IMR-90 (cell line): ENCODE measurements at regions not wholly inside any gene's neighbourhood (a gene's known extent, or its start where the extent isn't known, plus 50 kb on each side); places are given as distances from the start of the nearest gene placed in this dataset.

Experiments used
- ATAC-seq: fragments of 200-7000 bp; cut with Tn5 transposase; 2 replicates; pipeline ENCODE4 v1.9.1; 2020; ENCODE audit warnings: low read depth, mild to moderate bottlenecking, moderate library complexity
- BruUV-seq: library from RNA; stranded (reverse); fragments of 400-500 nt; replicated peaks from 2 replicates; lab custom pipeline; 2021; lab: Mats Ljungman, UMichigan
- CTCF ChIA-PET: fragments of 300-600 bp; formaldehyde crosslinking; extraction: SDS; loops from one replicate; lab custom pipeline; 2021; ENCODE audit warnings: antibody characterized with exemption; lab: Yijun Ruan, JAX
- POLR2A ChIA-PET: fragments of 300-600 bp; sonication (Branson Sonifier 250); formaldehyde crosslinking; loops from one replicate; lab custom pipeline; 2022; ENCODE audit warnings: antibody characterized with exemption; ENCODE audit not compliant: unreplicated experiment; lab: Charles Lee
- DNase-seq: peaks from one replicate; pipeline ENCODE4 v3.0.0; 2013
- H2AFZ ChIP-seq: replicated peaks from 2 replicates; pipeline ENCODE3; 2013; ENCODE audit warnings: low read length, mild to moderate bottlenecking; ENCODE audit not compliant: poor library complexity
- H2AK5ac ChIP-seq: 2 replicates; pipeline ENCODE4 v1.6.1; 2013; ENCODE audit warnings: low read depth, low read length, inconsistent platforms
- H2AK9ac ChIP-seq: replicated peaks from 2 replicates; pipeline ENCODE3; 2013; ENCODE audit warnings: mild to moderate bottlenecking, low read depth, low read length, moderate library complexity; ENCODE audit not compliant: poor library complexity
- H2BK120ac ChIP-seq: 2 replicates; pipeline ENCODE4 v1.6.1; 2013; ENCODE audit warnings: low read depth, low read length, inconsistent platforms
- H2BK15ac ChIP-seq: 3 replicates; pipeline ENCODE4 v1.6.1; 2013; ENCODE audit warnings: low read depth, low read length, inconsistent platforms
- H2BK20ac ChIP-seq: 2 replicates; pipeline ENCODE4 v1.6.1; 2013; ENCODE audit warnings: low read depth, mild to moderate bottlenecking, inconsistent platforms, low read length, moderate library complexity
- H2BK5ac ChIP-seq: 2 replicates; pipeline ENCODE4 v1.6.1; 2013; ENCODE audit warnings: mild to moderate bottlenecking, low read depth, low read length, inconsistent platforms; ENCODE audit not compliant: poor library complexity, severe bottlenecking
- H3K14ac ChIP-seq: replicated peaks from 2 replicates; pipeline ENCODE4 v1.6.1; 2013; ENCODE audit warnings: low read depth, low read length, inconsistent platforms
- H3K18ac ChIP-seq: 2 replicates; pipeline ENCODE4 v1.6.1; 2013; ENCODE audit warnings: low read depth, low read length, control low read depth
- H3K23ac ChIP-seq: 2 replicates; pipeline ENCODE4 v1.6.1; 2013; ENCODE audit warnings: low read depth, low read length, inconsistent platforms
- H3K27ac ChIP-seq: 2 replicates; pipeline ENCODE4 v1.5.1; 2013; ENCODE audit warnings: mild to moderate bottlenecking, control low read depth, low read length; ENCODE audit not compliant: insufficient read depth
- H3K27me3 ChIP-seq: 2 replicates; pipeline ENCODE4 v1.6.1; 2013; ENCODE audit warnings: low read length; ENCODE audit not compliant: control insufficient read depth, insufficient read depth
- H3K36me3 ChIP-seq: 2 replicates; pipeline ENCODE4 v1.6.1; 2013; ENCODE audit warnings: low read length, mixed read lengths; ENCODE audit not compliant: control insufficient read depth, insufficient read depth
- H3K4ac ChIP-seq: 2 replicates; pipeline ENCODE4 v1.6.1; 2013; ENCODE audit warnings: low read depth, low read length, inconsistent platforms
- H3K4me1 ChIP-seq: 2 replicates; pipeline ENCODE4 v1.6.1; 2013; ENCODE audit warnings: low read length, mixed read lengths; ENCODE audit not compliant: control insufficient read depth, insufficient read depth
- H3K4me2 ChIP-seq: 2 replicates; pipeline ENCODE4 v1.6.1; 2013; ENCODE audit warnings: low read depth, mild to moderate bottlenecking, control low read depth, low read length, moderate library complexity
- H3K4me3 ChIP-seq: 2 replicates; pipeline ENCODE4 v1.5.1; 2013; ENCODE audit warnings: low read depth, mild to moderate bottlenecking, control low read depth, low read length, moderate library complexity; ENCODE audit not compliant: insufficient read depth
- H3K56ac ChIP-seq: 2 replicates; pipeline ENCODE4 v1.6.1; 2013; ENCODE audit warnings: low read length, inconsistent platforms; ENCODE audit not compliant: insufficient read depth; ENCODE audit errors: extremely low read depth
- H3K79me1 ChIP-seq, 2 experiments: 2 replicates each; pipeline ENCODE4 v1.6.1; 2013; ENCODE audit warnings: low read length in 2 of 2, inconsistent platforms in 1 of 2, low read depth in 1 of 2
- H3K9ac ChIP-seq: 2 replicates; pipeline ENCODE4 v1.6.1; 2013; ENCODE audit warnings: low read depth, low read length, control low read depth
- H3K9me1 ChIP-seq: 2 replicates; pipeline ENCODE4 v1.6.1; 2013; ENCODE audit warnings: low read length, inconsistent platforms; ENCODE audit not compliant: insufficient read depth
- H3K9me3 ChIP-seq: 2 replicates; pipeline ENCODE4 v1.6.1; 2013; ENCODE audit warnings: low read length; ENCODE audit not compliant: control insufficient read depth, insufficient read depth
- H4K20me1 ChIP-seq: 2 replicates; pipeline ENCODE4 v1.6.1; 2013; ENCODE audit warnings: low read length, inconsistent platforms; ENCODE audit not compliant: insufficient read depth
- H4K5ac ChIP-seq: 2 replicates; pipeline ENCODE4 v1.6.1; 2013; ENCODE audit warnings: mild to moderate bottlenecking, low read depth, low read length, control low read depth
- H4K8ac ChIP-seq, 2 experiments: 2 replicates each; pipeline ENCODE4 v1.6.1; 2013; ENCODE audit warnings: low read depth in 2 of 2, low read length in 2 of 2, control low read depth in 1 of 2, inconsistent platforms in 1 of 2
- H4K91ac ChIP-seq: 2 replicates; pipeline ENCODE4 v1.6.1; 2013; ENCODE audit warnings: low read depth, low read length, inconsistent platforms; ENCODE audit not compliant: insufficient read depth
- BHLHE40 ChIP-seq: fragments of 150-350 bp; IDR thresholded peaks from 2 replicates; pipeline ENCODE4 v1.6.1; 2016; ENCODE audit warnings: mild to moderate bottlenecking, low read depth, low read length
- CEBPB ChIP-seq: IDR thresholded peaks from 2 replicates; pipeline ENCODE4 v1.6.1; 2012; ENCODE audit warnings: low read depth, low read length, improper control_type of control experiment
- CHD1 ChIP-seq: IDR thresholded peaks from 2 replicates; pipeline ENCODE4 v1.6.1; 2012; ENCODE audit warnings: low read depth, low read length, improper control_type of control experiment
- MAFK ChIP-seq: IDR thresholded peaks from 2 replicates; pipeline ENCODE4 v1.6.1; 2012; ENCODE audit warnings: low read depth, low read length, improper control_type of control experiment
- MAZ ChIP-seq: IDR thresholded peaks from 2 replicates; pipeline ENCODE4 v1.6.1; 2012; ENCODE audit warnings: low read depth, mild to moderate bottlenecking, low read length, improper control_type of control experiment, moderate library complexity, borderline replicate concordance
- MXI1 ChIP-seq: IDR thresholded peaks from 2 replicates; pipeline ENCODE4 v1.6.1; 2012; ENCODE audit warnings: low read depth, mild to moderate bottlenecking, low read length, moderate library complexity, borderline replicate concordance
- NFE2L2 ChIP-seq: fragments of 150-350 bp; IDR thresholded peaks from 2 replicates; pipeline ENCODE4 v1.6.1; 2016; ENCODE audit warnings: low read depth, mild to moderate bottlenecking, low read length
- POLR2A ChIP-seq: IDR thresholded peaks from 2 replicates; pipeline ENCODE4 v1.6.1; 2012; ENCODE audit warnings: mild to moderate bottlenecking, low read depth, low read length
- RAD21 ChIP-seq: IDR thresholded peaks from 2 replicates; pipeline ENCODE4 v1.6.1; 2012; ENCODE audit warnings: low read length, improper control_type of control experiment
- RCOR1 ChIP-seq: IDR thresholded peaks from 2 replicates; pipeline ENCODE4 v1.6.1; 2012; ENCODE audit warnings: mild to moderate bottlenecking, low read length, improper control_type of control experiment; ENCODE audit not compliant: insufficient replicate concordance
- RFX5 ChIP-seq: IDR thresholded peaks from 2 replicates; pipeline ENCODE4 v1.8.0; 2012; ENCODE audit warnings: low read depth, mild to moderate bottlenecking, low read length, moderate library complexity
- SMC3 ChIP-seq: fragments of 150-350 bp; IDR thresholded peaks from 2 replicates; pipeline ENCODE4 v1.6.1; 2016; ENCODE audit warnings: low read depth, mild to moderate bottlenecking, antibody characterized with exemption, low read length, moderate library complexity
- WGBS, 2 experiments: methylation state at CpG; one replicate each; pipeline versions ENCODE4 v1.1.5 to v1.1.7; 2013; ENCODE audit warnings: missing lambda C conversion rate in 2 of 2; ENCODE audit not compliant: insufficient read length in 1 of 2; ENCODE audit errors: extremely low coverage in 2 of 2; 5-methylcytosine and 5-hydroxymethylcytosine counted together
- dilution Hi-C: fragments of 300-500 bp; cut with HindIII; formaldehyde crosslinking; loops from one replicate; pipeline ENCODE4 v1.14.3; 2018; ENCODE audit warnings: low sequenced_read_pairs; ENCODE audit not compliant: unreplicated experiment
- in situ Hi-C: fragments of 300-500 bp; cut with MboI; formaldehyde crosslinking; loops from 3 replicates; pipeline ENCODE4 v1.14.3; 2019; ENCODE audit warnings: low sequenced_read_pairs, inconsistent platforms, mixed read lengths
- intact Hi-C: fragments of 100-400 bp; cut with micrococcal nuclease; formaldehyde crosslinking; loops from 2 replicates; pipeline ENCODE4 v1.10.0; 2022
- TF ChIP-seq, protein P1 (sequence below): fragments of 150-350 bp; IDR thresholded peaks from 2 replicates; pipeline ENCODE4 v1.6.1; 2017; ENCODE audit warnings: mild to moderate bottlenecking, antibody characterized with exemption, low read length, low read depth
- TF ChIP-seq, protein P2 (sequence below): fragments of 150-350 bp; IDR thresholded peaks from 2 replicates; pipeline ENCODE4 v1.6.1; 2016; ENCODE audit warnings: low read depth, mild to moderate bottlenecking, low read length, moderate library complexity, borderline replicate concordance

DNA sequence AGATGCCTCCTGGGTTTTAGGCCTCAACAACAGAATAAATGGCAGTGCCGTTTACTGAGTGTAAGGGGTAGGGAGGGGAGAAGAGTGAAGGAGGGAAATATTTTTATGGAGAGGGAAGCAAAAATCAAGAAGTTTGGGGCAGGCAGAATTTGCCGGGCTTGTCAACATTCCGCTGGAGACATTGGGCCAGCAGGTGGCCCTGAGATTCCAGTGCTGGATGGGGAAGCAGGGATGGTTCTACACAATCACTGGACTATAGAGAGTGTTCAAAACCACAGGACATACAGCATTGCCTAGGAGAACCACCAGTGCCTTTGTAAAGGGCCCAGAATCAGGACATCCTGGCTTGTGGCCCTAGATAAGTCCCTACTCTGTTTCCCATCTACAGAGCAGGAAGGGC, 598.6 kb upstream of the MGMT start:
- dilution Hi-C loops = no loop called here
- no peak overlapping the region for H2BK15ac ChIP-seq
- intact Hi-C loops = no loop called here
- no peaks in the 10 kb centered on the region for H3K4me1 ChIP-seq
- ChIA-PET POLR2A (no interaction called here), CTCF (no interaction called here)
- H4K91ac ChIP-seq = no peak overlapping the region
- DNase-seq (no peak), ATAC-seq (no peak)
- no peak for TF ChIP-seq SMC3
- TF ChIP-seq MXI1 = no peak
- no peak for TF ChIP-seq MAZ
- no peak for TF ChIP-seq RFX5
- no peak for TF ChIP-seq MAFK
- no peak for TF ChIP-seq BHLHE40
- no peak for TF ChIP-seq RAD21
- TF ChIP-seq RCOR1 = no peak
- TF ChIP-seq, protein P1, sequence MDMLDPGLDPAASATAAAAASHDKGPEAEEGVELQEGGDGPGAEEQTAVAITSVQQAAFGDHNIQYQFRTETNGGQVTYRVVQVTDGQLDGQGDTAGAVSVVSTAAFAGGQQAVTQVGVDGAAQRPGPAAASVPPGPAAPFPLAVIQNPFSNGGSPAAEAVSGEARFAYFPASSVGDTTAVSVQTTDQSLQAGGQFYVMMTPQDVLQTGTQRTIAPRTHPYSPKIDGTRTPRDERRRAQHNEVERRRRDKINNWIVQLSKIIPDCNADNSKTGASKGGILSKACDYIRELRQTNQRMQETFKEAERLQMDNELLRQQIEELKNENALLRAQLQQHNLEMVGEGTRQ = no peak
- TF ChIP-seq CHD1 = no peak
- TF ChIP-seq, protein P2, sequence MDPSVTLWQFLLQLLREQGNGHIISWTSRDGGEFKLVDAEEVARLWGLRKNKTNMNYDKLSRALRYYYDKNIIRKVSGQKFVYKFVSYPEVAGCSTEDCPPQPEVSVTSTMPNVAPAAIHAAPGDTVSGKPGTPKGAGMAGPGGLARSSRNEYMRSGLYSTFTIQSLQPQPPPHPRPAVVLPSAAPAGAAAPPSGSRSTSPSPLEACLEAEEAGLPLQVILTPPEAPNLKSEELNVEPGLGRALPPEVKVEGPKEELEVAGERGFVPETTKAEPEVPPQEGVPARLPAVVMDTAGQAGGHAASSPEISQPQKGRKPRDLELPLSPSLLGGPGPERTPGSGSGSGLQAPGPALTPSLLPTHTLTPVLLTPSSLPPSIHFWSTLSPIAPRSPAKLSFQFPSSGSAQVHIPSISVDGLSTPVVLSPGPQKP = no peak
- no peak for TF ChIP-seq POLR2A
- TF ChIP-seq CEBPB = no peak
- no peak for TF ChIP-seq NFE2L2
- H4K20me1 ChIP-seq = no peaks in the 10 kb centered on the region
- no TSS peak for BruUV-seq
- H3K9me1 ChIP-seq = no peaks in the 10 kb centered on the region
- H2AFZ ChIP-seq = no peak overlapping the region
- no peak overlapping the region for H3K18ac ChIP-seq
- no peak overlapping the region for H4K8ac ChIP-seq
- H4K5ac ChIP-seq = no peak overlapping the region
- no peak overlapping the region for H2BK5ac ChIP-seq
- H2BK120ac ChIP-seq = no peak overlapping the region
- H3K4me2 ChIP-seq = no peak overlapping the region
- no peaks in the 10 kb centered on the region for H3K27me3 ChIP-seq
- peaks cover 42% of the 10 kb centered on the region for H3K9me3 ChIP-seq
- H3K4ac ChIP-seq = no peak overlapping the region
- H3K4me3 ChIP-seq = no peak overlapping the region
- H3K9ac ChIP-seq = no peak overlapping the region
- H2BK20ac ChIP-seq = no peak overlapping the region
- H2AK9ac ChIP-seq = no peak overlapping the region
- in situ Hi-C loops = no loop called here
- H3K14ac ChIP-seq = no peak overlapping the region
- H3K79me1 ChIP-seq = no peaks in the 10 kb centered on the region
- H3K36me3 ChIP-seq = no peaks in the 10 kb centered on the region
- no peak overlapping the region for H2AK5ac ChIP-seq
- no peak overlapping the region for H3K23ac ChIP-seq
- no peak overlapping the region for H3K27ac ChIP-seq
- 40% methylated on average over 1 of the region's 3 CpGs; no CpG with 5 or more reads in 1 of the 2 experiments for WGBS, 2 experiments
- H3K56ac ChIP-seq = no peak overlapping the region
